Bronchial epithelial cell (primary cell): ENCODE measurements at regions not wholly inside any gene's neighbourhood (a gene's known extent, or its start where the extent isn't known, plus 50 kb on each side); places are given as distances from the start of the nearest gene placed in this dataset.

Experiments used
- DNase-seq: peaks from one replicate; pipeline ENCODE4 v3.0.0-alpha.2; 2010; ENCODE audit warnings: low read depth
- FAIRE-seq: peaks from 2 replicates; lab custom pipeline; 2011; peaks lifted over from hg19 to GRCh38; lab: Jason Lieb, UNC
- H3K27me3 ChIP-seq: 2 replicates; pipeline ENCODE4 v1.5.1; 2011; ENCODE audit warnings: low read length; ENCODE audit not compliant: control insufficient read depth, insufficient read depth
- H3K36me3 ChIP-seq: 2 replicates; pipeline ENCODE4 v1.5.1; 2011; ENCODE audit warnings: low read length; ENCODE audit not compliant: control insufficient read depth, insufficient read depth
- H3K4me3 ChIP-seq: 2 replicates; pipeline ENCODE4 v1.5.1; 2011; ENCODE audit warnings: mild to moderate bottlenecking, low read depth, low read length, control low read depth
- CTCF ChIP-seq: IDR thresholded peaks from 2 replicates; pipeline ENCODE4 v1.5.1; 2011; ENCODE audit warnings: mild to moderate bottlenecking, moderate library complexity, low read length, control low read depth, inconsistent platforms; ENCODE audit not compliant: insufficient read depth, severe bottlenecking

- TF ChIP-seq CTCF, result no peak
- no peak for FAIRE-seq
- no peak overlapping the region for H3K4me3 ChIP-seq
Measured at GRCh38 chr10:114753126-114753525, 68.5 kb upstream of the FHIP2A start.

GRCh38 chr10:114754445-114755320 is 66.9 kb upstream of the FHIP2A start:
- H3K4me3 ChIP-seq, result no peak overlapping the region
- FAIRE-seq (no peak), DNase-seq (peak; percentile 36)
- TF ChIP-seq CTCF, result no peak
- no peaks in the 10 kb centered on the region for H3K36me3 ChIP-seq
- H3K27me3 ChIP-seq, result no peaks in the 10 kb centered on the region

More at GRCh38 chr10:114753126-114753525, 68.5 kb upstream of the FHIP2A start:
- no peaks in the 10 kb centered on the region for H3K36me3 ChIP-seq
- no peaks in the 10 kb centered on the region for H3K27me3 ChIP-seq
- DNase-seq, result no peak

GRCh38 chr10:114755537-114755936 is 66.0 kb upstream of the FHIP2A start:
- FAIRE-seq (peak; percentile 55), DNase-seq (no peak)
- Histone ChIP-seq H3K4me3 (no peak overlapping the region), H3K27me3 (no peaks in the 10 kb centered on the region), H3K36me3 (no peaks in the 10 kb centered on the region)
- TF ChIP-seq CTCF, result no peak

- H3K27me3 ChIP-seq, result no peaks in the 10 kb centered on the region
- FAIRE-seq (no peak), DNase-seq (peak; percentile 12)
- TF ChIP-seq CTCF, result no peak
- H3K36me3 ChIP-seq, result no peaks in the 10 kb centered on the region
- no peak overlapping the region for H3K4me3 ChIP-seq
Measured at GRCh38 chr10:114758331-114758730, 63.2 kb upstream of the FHIP2A start.

GRCh38 chr10:114761205-114762193 is 60.1 kb upstream of the FHIP2A start:
- no peaks in the 10 kb centered on the region for H3K27me3 ChIP-seq
- no peak for FAIRE-seq
- no peaks in the 10 kb centered on the region for H3K36me3 ChIP-seq
- no peak for TF ChIP-seq CTCF
- DNase-seq, result no peak
- no peak overlapping the region for H3K4me3 ChIP-seq
